Nephron (organoid): ENCODE measurements at regions not wholly inside any gene's neighbourhood (a gene's known extent, or its start where the extent isn't known, plus 50 kb on each side); places are given as distances from the start of the nearest gene placed in this dataset.

Experiments
- H3K27ac Mint-ChIP-seq, 3 experiments: 2 replicates each; pipeline ENCODE4 v1.8.0; 2020; ENCODE audit warnings: mixed read lengths in 3 of 3, mild to moderate bottlenecking in 2 of 3, moderate library complexity in 1 of 3
- H3K27me3 Mint-ChIP-seq: 2 replicates; pipeline ENCODE4 v1.8.0; 2021; ENCODE audit warnings: low read depth, mild to moderate bottlenecking, moderate library complexity, mixed read lengths
- H3K36me3 Mint-ChIP-seq: 2 replicates; pipeline ENCODE4 v1.8.0; 2020; ENCODE audit warnings: low read depth, mixed read lengths
- H3K4me1 Mint-ChIP-seq: 2 replicates; pipeline ENCODE4 v1.8.0; 2020; ENCODE audit warnings: mixed read lengths
- H3K4me3 Mint-ChIP-seq, 3 experiments: 2 replicates each; pipeline ENCODE4 v1.8.0; 2020; ENCODE audit warnings: mild to moderate bottlenecking in 3 of 3, mixed read lengths in 3 of 3, moderate library complexity in 2 of 3
- H3K9me3 Mint-ChIP-seq: 2 replicates; pipeline ENCODE4 v1.8.0; 2020; ENCODE audit warnings: mixed read lengths
- CTCF ChIP-seq, 3 experiments: fragments of 200-600 bp; sonication (generic); IDR thresholded peaks; one replicate each; pipeline ENCODE4 v1.5.0; 2021; ENCODE audit warnings: antibody characterized with exemption in 3 of 3; ENCODE audit not compliant: unreplicated experiment in 3 of 3

- no peak for TF ChIP-seq CTCF (IDR thresholded peaks at IDR 0.05; ENCODE audit: unreplicated experiment in 3 of 3)
- no peak overlapping the region for H3K27ac Mint-ChIP-seq
- H3K4me3 Mint-ChIP-seq = no peak overlapping the region
- H3K4me1 Mint-ChIP-seq = no peaks in the 10 kb centered on the region
- H3K27me3 Mint-ChIP-seq = peaks cover under 1% of the 10 kb centered on the region
- peaks cover 5% of the 10 kb centered on the region for H3K9me3 Mint-ChIP-seq
- no peaks in the 10 kb centered on the region for H3K36me3 Mint-ChIP-seq
Observed at GRCh38 chr4:59086410-59086809, 1976.2 kb upstream of the IGFBP7 start.

- Mint-ChIP-seq H3K27me3 (peaks cover 4% of the 10 kb centered on the region), H3K36me3 (no peaks in the 10 kb centered on the region), H3K9me3 (peaks cover 5% of the 10 kb centered on the region), H3K27ac (peak overlapping the region in 1 of 3 experiments; percentile 53), H3K4me1 (no peaks in the 10 kb centered on the region), H3K4me3 (no peak overlapping the region)
- no peak for TF ChIP-seq CTCF (IDR thresholded peaks at IDR 0.05; ENCODE audit: unreplicated experiment in 3 of 3)
Observed at GRCh38 chr4:59091146-59092142, 1981.3 kb upstream of the IGFBP7 start.

GRCh38 chr4:59094505-59094904, 1984.3 kb upstream of the IGFBP7 start:
- Mint-ChIP-seq H3K36me3 (no peaks in the 10 kb centered on the region), H3K4me3 (no peak overlapping the region), H3K9me3 (peaks cover 4% of the 10 kb centered on the region), H3K27me3 (peaks cover 4% of the 10 kb centered on the region), H3K27ac (no peak overlapping the region), H3K4me1 (no peaks in the 10 kb centered on the region)
- TF ChIP-seq CTCF (IDR thresholded peaks at IDR 0.05; ENCODE audit: unreplicated experiment in 3 of 3) = no peak

GRCh38 chr4:59102311-59102710, 1992.1 kb upstream of the IGFBP7 start:
- no peak overlapping the region for H3K4me3 Mint-ChIP-seq
- H3K27me3 Mint-ChIP-seq = no peaks in the 10 kb centered on the region
- H3K27ac Mint-ChIP-seq = no peak overlapping the region
- TF ChIP-seq CTCF (IDR thresholded peaks at IDR 0.05; ENCODE audit: unreplicated experiment in 3 of 3) = no peak
- no peaks in the 10 kb centered on the region for H3K4me1 Mint-ChIP-seq
- H3K36me3 Mint-ChIP-seq = no peaks in the 10 kb centered on the region
- no peaks in the 10 kb centered on the region for H3K9me3 Mint-ChIP-seq

- no peak overlapping the region for H3K4me3 Mint-ChIP-seq
- H3K36me3 Mint-ChIP-seq = no peaks in the 10 kb centered on the region
- no peaks in the 10 kb centered on the region for H3K27me3 Mint-ChIP-seq
- no peaks in the 10 kb centered on the region for H3K4me1 Mint-ChIP-seq
- no peak overlapping the region for H3K27ac Mint-ChIP-seq
- H3K9me3 Mint-ChIP-seq = no peaks in the 10 kb centered on the region
- no peak for TF ChIP-seq CTCF (IDR thresholded peaks at IDR 0.05; ENCODE audit: unreplicated experiment in 3 of 3)
Observed at GRCh38 chr4:59120287-59120814, 2010.2 kb upstream of the IGFBP7 start.
